ENCODE measurements at regions not wholly inside any gene's neighbourhood (a gene's known extent, or its start where the extent isn't known, plus 50 kb on each side); places are given as distances from the start of the nearest gene placed in this dataset.

DNA sequence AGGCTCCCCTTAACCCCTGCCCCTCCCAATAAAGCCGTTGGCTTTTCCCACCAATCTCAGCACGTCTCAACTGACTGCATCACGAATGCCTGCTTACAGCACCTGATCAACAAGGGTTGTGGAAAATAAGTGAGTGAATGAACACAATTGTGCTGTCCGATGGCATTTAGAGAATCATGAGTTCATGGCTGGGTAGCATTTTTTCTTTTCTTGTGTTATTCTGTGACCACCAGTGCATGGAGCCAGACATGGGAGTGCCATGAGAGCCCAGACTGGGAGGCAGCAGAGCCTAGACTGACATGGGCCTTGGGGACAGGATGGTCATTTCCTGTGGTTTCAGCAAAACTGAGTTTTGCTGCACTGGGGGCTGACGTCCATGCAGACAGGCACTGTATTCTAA, 254.1 kb upstream of the IGFBP3 start:
- no peak for DNase-seq

DNA sequence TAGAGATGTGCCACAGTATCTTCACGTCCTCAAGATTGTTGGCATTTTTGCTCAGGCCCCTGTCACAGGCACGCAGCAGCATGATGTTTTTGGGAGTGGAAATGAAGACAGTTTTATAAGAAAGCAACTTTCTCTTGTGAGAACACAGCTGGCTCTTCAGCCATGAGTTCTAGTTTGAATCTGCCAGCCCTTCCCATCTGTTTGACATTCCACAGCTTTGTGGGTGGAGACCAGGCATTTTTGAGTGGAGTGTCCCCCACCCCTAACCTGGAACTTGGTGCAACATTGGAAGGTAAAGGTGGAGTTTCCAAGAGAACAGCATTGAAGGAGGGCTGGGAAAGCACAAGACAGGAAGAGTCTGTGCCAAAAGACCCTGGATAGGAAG, 253.1 kb upstream of the IGFBP3 start:
- DNase-seq, result no peak

DNA sequence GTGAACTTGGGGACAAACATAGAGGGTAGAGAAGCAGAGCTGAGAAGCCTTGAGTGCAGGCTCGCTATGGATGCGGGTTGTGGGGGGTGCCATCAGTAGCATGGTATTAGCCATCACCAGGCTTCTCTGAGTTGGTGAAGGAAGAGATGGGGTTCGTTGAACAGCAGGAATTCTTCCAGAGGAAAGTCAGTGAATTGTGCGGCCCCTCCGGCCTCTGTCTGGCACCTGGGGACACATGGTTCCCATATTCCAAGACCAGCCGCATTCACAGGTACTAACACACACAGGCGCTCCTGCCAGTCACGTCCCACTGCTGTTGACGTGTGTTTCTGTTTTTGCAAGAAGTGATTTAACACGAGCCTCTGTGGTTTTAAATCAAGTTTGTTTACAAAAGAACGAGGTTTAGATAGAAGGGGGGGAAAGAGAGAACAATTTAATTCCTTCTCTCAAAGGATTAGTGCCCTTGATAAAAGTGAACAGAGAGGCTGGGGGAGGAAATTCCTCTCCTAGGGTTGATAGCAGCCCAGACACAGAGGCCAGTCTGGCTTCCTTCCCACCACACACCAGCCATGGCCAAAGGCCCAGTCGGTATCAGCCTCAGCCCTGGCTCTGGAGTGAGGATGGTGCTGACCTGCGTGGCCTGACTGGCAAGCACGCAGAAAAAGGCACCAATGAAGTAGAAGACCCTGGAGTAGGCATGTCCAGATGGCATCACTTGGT, 252.6 kb upstream of the IGFBP3 start:
- no peak for DNase-seq

DNA sequence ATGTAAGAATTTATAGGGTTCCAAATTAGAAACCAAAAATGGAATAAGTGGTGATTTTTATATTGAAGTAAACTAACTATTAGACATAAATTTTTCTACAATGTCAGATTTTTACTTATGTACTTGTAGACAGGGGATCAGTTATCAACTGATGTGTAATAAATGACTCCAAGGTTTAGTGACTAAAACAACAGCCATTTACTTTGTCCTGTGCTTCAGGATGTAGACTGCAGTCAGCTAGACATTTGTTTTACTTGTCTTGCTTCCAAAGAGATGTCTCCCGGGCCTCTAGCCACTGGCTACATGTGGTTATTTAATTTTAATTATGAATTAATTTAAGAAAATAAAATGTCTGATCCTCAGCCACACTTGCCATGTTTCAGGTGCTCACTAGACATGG, 249.7 kb upstream of the IGFBP3 start:
- no peak for DNase-seq

DNA sequence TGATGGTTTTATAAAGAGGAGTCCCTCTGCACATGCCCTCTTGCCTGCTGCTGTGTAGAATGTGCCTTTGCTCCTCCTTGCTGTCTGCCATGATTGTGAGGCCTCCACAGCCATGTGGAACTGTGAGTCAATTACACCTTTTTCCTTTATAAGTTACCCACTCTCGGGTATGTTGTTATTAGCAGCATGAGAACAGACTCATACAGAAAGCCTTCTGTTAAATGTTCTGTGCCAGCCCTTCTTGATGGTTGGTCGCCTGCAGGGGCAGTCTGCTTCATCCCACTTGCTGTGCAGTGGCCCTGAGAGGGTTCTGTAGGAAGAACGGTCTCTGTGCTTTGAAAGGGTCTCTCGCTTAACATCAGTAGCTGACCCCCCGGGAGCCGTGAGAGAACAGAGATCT, 248.9 kb upstream of the IGFBP3 start:
- DNase-seq, result no peak

DNA sequence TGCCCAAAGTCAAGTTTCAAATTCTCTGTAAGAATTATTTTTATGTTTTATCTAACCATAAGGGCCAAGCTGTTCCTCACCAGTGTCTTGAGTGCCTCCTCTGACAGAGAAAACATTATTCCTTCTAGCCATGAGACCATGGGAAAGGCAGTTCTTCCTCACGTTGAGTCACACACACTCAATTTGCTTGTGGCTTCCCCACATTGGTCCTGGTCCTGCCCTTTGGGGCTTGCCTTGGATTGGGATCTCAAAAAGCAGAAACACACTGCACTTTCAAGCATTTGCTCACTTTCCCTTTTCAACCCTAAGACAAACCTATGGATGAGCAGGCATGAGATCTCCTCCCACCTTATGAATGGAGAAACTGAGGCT, 248.3 kb upstream of the IGFBP3 start:
- no peak for DNase-seq

DNA sequence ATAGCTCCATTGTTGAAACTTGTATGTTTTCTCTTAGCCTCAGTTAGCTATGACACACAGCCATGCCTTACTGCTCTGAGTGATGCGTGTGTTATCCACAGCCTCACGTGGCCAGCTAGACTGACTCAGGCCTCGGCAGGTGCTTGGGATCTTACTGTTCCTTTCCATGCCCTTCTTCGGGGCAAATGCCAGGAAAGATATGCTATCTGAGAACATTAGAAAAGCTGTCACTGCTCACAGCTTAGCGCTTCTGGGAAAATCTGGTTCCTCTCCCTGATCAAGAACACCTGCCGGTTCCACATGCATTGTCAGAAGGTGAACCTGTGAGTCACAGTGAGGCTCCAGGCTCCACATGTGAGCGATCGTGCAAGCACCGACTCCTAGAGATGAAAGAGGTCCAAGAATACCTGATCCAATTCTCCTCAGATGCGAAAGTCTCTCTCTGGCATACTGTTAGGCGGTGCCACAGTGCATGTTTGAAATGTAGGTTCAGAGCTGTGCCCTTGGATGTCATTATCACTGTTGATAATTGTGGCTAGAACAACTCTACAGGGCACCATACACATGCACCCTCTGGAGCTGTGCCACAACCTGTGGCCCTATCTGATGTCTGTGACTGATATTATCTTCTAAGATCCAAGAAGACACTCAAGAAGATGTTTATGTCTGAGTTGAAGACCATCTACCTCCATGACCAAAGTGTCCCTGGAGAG, 247.8 kb upstream of the IGFBP3 start:
- no peak for DNase-seq

DNA sequence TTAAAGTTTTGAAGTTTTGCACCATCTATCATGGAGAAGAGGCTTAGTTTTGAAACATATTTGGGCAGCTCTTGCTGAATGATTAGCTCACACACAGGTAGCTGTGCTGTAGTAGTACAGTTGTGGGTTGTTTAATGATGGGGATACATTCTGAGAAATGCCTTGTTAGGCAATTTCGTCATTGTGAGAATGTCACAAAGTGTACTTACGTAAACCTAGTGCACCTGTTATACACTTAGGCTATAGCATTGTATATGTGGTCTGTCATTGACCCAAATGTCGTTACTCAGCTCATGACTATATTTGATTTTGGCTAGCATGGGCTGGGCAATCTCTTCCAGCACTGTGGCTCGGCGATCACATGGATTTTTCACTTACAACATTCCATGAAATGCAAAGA, 247.2 kb upstream of the IGFBP3 start:
- no peak for DNase-seq

DNA sequence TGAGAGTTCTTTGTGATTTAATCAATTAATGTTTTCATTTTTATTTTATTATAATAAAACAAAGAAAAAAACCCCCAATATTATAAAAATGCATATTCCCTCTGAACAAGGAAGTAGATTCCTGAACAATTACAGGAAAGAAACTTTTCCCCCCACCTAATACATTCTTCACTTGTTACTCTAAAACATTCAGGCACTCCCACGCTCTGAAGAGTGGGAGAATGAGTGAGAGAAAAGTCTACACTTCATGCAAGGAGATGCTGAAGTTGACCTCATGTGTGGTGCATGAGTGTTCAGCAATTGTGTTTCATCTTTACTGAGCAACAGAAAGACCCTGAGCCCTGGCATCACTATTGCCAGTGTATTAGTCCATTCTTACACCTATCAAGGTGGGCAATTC, 244.2 kb upstream of the IGFBP3 start:
- DNase-seq, result no peak

DNA sequence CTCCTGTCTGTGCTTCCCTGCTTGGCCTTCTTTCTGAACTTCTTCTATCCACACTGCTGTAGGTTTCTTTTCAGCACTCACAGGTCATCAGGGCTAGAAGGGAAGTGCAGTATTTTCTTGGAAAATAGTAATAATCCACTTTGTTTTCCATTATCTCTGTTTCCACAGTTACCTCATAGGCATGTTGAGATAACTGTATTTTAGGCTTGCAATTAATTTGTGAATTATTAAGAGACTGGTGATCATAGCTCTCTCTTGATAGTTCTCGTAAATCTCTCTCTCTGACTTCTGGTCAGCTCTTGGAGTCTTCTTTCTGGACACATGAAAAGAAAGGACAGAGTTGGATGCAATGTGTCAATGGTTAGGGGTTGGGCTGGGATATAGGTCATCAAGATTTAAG, 243.6 kb upstream of the IGFBP3 start:
- DNase-seq, result no peak

DNA sequence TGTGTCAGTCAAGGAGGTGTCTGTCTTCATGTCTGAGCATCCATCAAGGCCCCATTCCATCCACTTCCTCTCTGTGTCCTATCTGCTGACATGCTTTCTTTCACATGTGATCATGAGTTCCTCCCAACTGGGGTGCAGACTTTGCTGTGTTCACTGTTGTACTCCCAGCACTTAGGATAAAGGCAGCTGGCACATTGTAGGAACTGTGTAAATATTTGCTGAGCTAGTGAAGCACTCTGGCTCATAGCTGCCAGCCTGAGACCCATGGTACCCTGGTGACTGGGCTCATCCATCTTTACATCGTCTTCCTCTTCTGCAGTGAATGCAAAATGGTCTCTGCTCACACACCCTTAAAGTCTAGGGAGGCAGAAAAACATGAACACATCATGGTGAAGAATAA, 242.2 kb upstream of the IGFBP3 start:
- DNase-seq, result no peak

DNA sequence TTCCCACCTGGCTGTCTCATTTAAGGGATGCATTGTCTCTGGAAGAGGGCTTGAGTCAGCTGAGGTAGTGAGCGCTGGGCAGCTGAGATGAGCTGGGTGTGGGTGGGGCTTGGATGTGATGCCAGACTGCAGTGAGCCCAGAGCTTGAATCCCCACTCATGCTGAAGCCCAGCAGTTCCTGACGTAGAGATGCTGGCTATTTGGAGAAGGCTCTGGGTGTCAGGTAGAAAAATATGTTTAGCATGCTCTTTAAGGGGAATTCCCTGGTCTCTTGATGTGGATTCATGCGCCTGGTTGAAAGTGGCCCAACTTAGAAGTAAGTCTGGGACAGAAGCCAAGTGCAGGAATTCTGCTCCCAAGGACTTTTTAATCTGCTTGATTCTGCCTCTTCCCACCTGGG, 241.5 kb upstream of the IGFBP3 start:
- no peak for DNase-seq

DNA sequence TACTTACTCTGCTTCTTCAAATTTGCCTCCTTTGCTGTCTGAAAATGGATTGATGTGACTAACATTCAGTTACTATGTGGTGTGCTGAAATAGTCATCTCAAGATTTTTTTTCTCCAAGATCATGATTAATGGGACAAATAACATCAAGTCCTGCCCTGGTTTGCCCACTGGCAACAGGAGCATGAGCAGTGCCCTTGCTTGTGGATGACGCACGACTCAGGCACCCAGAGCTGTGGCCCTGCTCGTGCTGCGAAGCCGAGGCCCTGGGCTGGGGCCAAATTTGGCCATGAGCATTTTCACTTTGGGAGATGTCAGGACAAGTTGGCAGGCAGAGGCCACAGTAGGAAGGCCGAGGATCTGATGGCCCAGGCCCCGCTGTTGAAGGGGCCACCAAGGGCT, 239.8 kb upstream of the IGFBP3 start:
- DNase-seq, result no peak

DNA sequence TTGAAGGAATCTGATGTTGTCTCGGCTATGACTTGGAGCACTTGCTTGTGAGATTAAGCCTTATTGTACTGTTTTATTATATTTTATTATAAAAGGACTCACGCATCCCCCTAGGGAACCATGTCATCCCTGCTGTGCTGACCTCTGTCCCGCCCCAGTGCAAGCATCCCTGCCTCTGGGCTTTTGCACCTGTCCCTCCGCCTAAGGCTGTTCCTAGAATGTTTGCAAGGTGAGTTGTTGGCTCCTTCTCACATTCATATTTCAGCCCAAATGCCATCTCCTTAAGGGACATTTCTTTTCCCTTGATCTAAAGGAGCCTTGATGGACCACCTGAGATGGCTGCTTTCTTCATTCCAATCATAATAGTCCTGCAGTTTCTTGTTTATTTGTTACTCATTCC, 236.9 kb upstream of the IGFBP3 start:
- no peak for DNase-seq

DNA sequence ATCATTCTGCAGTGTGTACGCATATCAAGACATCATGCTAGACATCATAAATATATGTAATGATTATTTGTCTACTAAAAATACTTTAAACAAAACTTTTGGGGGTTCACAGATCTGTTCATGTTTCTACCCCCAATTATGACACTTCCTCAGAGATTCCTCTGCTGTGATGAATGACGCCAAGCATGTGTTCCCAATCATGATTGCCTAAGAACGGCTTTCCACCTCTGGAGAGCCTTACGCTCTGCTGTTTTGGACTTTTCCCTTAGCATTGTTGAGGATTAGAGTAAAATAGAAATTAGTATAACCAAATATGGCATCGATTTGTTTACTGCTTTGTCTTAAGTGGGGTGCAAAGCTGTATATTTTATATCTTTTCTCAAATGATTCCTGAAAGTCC, 236.3 kb upstream of the IGFBP3 start:
- DNase-seq, result no peak

DNA sequence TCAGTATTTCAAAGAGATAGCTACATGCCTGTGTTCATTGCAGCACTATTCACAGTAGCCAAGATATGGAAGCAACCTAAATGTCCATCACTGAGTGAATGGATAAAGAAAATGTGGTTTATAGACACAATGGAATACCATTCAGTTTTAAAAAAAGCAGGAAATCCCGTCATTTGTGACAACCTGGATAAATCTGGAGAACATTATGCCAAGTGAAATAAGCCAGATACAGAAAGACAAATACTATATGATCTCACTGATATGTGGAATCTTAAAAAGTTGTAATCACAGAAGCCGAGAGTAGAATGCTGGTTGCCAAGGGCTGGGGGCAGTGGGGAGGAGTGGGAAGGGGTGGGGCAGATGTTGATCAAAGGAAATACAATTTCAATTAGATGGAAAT, 235.8 kb upstream of the IGFBP3 start:
- DNase-seq, result no peak

DNA sequence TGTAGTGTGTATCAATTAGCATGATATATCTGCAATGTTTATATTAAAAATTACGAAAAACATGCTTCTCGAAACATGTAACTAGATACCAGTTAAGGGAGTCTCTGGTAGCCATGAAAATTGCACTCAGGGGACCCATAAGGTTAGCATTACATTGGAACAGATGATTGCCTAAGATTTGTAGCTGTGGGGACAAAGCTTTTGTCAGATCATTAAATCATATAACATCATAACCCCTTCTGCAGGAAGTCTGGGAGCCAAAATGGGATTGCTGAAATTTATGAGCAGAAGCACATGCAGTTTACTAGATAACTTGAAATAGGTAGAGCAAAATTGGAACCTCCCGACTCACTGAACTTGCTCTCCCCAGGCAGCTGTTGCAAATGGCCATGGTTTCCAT, 235.0 kb upstream of the IGFBP3 start:
- no peak for DNase-seq

DNA sequence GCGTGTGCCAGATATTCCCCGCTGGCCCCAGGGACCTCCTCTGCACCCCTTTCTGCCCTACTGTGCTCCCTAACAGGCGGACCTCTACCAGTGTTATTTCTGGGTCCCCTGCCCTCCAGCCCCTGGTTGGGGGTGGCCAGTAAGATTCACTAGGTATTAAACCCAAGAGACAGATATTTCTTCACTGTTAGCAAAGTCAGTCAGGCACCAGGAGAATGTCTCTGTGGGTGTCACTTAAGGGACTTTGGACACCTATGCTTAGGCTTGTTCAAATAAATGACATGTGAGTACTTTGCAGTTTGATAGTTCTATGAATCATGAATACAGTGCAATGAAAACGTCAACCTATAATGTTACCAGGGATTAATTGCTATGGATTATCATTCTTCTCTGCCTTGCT, 234.3 kb upstream of the IGFBP3 start:
- no peak for DNase-seq

DNA sequence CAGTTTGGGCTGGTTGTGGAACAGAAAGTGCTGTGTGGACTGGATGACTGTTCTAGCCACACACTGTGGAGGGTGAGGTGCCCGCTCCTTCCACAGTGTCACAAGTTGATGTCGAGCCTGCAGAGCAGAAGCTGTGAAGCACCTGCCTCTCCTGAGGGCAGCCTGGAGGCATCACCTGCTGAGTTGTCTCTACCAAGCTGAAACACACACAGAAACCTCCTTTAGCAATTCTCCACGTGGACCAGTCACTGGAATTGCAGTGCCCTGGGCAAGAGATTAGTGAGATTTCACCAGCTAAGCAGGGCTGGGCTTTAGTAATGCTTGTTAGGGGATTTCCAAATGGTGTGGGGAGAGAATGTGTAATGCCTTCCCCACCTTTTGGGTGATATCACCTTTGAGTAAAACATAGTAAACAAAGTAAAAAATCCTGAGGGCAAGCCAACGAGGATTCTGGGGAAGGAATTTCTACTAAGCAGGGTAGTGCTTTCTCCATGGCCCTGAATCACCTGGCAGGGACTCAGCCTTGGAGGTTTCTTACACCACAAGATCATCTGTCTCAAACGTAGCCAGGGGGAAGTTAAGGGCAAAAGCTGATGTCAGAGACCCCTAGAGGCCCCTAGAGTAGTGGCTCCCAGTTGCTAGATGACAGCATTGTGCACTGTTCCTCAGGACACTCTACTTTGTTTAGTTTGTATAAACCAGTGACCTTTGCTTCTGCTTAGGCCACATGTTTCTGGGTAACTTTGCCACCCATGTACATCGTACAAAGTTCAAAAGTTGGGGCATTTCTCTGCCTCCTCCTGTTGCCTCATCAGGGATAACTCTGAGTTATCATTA, 233.1 kb upstream of the IGFBP3 start:
- no peak for DNase-seq

DNA sequence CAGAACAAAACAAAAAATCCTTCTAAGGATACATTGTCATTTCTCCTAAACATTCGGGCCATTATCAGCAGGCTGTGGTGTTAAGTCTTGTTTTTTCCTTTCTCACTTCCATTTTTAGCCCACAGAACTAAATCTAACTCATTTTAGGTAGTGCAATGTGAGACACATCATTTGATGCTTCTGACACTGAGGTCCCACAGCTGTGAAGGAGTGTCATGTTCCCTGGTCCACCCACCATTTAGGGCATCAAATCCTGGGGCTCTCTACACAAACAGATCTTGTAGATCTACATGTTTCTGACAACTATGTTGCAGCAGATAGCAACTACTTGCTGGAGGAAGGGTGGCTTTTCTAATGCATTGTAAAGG, 232.5 kb upstream of the IGFBP3 start:
- no peak for DNase-seq

DNA sequence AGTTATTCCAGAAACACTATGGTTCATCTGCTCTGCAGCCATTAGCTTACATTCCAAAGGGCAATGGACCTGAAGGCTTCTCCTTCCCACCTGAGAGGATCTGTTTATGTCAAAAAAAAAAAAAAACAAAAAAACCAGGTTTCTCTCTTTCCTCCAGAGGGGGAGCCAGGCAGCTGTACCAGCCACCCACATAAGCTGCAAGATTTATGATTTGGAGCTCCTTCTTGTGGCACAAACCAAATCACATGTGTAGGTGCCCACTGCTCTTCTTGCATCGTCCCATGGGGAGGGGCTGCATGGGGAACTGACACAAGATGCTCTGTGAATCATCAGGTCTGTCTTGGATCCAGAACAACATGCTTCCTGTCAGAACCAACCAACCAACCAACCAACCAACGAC, 231.6 kb upstream of the IGFBP3 start:
- no peak for DNase-seq

DNA sequence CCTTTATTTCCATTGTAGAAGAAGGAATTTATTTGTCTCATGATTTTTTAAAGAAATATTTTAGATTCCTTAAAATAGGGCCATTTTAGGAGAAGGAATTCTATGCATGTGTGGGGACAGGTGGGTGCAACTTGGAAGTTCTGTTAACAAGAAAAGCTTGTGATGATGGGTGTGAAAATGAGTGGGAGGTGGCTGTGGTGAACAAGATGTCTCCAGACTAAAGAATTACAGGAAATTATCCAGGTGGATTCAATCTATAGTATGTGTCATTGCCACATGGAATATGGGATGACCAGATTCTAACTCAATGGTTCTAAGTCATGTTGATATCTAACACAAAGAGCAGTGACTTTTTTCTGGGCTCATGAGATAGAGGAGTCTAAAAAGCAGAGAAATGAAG, 229.6 kb upstream of the IGFBP3 start:
- no peak for DNase-seq

DNA sequence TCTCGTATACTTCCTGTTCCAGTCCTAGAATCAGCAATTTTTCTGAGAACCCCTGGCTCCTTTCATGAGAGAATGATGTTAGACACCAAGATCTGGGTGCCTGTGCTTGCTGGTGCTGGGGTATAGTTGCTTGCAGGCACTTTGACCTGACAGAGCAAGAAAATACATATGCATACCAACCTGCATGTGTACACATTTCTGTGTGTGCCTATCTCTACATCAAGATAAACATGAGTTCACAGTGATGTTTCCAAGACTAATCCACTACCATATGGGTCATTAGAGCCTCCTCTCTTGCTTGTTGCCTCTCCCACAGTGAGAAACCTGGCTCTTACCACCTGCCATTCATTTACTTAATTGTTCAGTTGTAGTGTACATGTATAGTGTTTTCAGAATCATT, 229.1 kb upstream of the IGFBP3 start:
- DNase-seq, result no peak

DNA sequence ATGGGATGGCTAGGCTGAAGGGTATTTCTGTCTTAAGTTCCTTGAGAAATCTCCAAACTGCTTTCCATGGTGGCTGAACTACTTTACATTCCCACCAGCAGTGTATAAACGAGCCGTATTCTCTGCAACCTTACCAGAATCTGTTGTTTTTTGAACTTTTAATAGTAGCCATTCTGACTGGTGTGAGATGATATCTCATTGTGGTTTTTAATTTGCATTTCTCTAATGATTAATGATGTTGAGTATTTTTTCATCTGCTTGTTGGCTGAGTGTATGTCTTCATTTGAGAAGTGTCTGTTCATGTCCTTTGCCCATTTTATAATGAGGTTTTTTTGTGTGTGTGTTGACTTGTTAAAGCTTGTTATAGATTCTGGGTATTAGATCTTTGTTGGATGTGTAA, 226.8 kb upstream of the IGFBP3 start:
- no peak for DNase-seq
